WTC11 (cell line): ENCODE measurements at regions not wholly inside any gene's neighbourhood (a gene's known extent, or its start where the extent isn't known, plus 50 kb on each side); places are given as distances from the start of the nearest gene placed in this dataset.

Source experiments
- ATAC-seq: fragments of 200-7000 bp; cut with Tn5 transposase; 2 replicates; pipeline ENCODE4 v1.10.0; 2021; ENCODE audit warnings: mild to moderate bottlenecking, moderate library complexity
- CTCF ChIA-PET: fragments of 300-600 bp; sonication (Branson Sonifier 250); formaldehyde crosslinking; loops from one replicate; lab custom pipeline; 2021; ENCODE audit warnings: antibody characterized with exemption; lab: Charles Lee
- POLR2A ChIA-PET: fragments of 350-600 bp; sonication (Branson Sonifier 250); formaldehyde crosslinking; loops from one replicate; lab custom pipeline; 2021; ENCODE audit warnings: antibody characterized with exemption; lab: Charles Lee
- DNase-seq: peaks from one replicate; pipeline ENCODE4 v3.0.0; 2021; ENCODE audit warnings: low spot score
- H3K27ac Mint-ChIP-seq: 2 replicates; pipeline ENCODE4 v1.8.0; 2021; ENCODE audit warnings: mixed read lengths
- H3K27me3 Mint-ChIP-seq: 2 replicates; pipeline ENCODE4 v1.8.0; 2021; ENCODE audit warnings: low read depth, mild to moderate bottlenecking, moderate library complexity, mixed read lengths
- H3K36me3 Mint-ChIP-seq: 2 replicates; pipeline ENCODE4 v1.8.0; 2021; ENCODE audit warnings: mixed read lengths
- H3K4me1 Mint-ChIP-seq: 2 replicates; pipeline ENCODE4 v1.8.0; 2022; ENCODE audit warnings: mixed read lengths
- H3K4me3 Mint-ChIP-seq: 2 replicates; pipeline ENCODE4 v1.8.0; 2021; ENCODE audit warnings: mild to moderate bottlenecking, moderate library complexity, mixed read lengths
- H3K9me3 Mint-ChIP-seq: 2 replicates; pipeline ENCODE4 v1.8.0; 2021; ENCODE audit warnings: mixed read lengths
- AR ChIP-seq: fragments of 250-450 bp; sonication (Bioruptor Pico); IDR thresholded peaks from 2 replicates; pipeline ENCODE4 v1.9.0; 2021; ENCODE audit warnings: mild to moderate bottlenecking
- ARID4B ChIP-seq: sonication (generic); formaldehyde crosslinking; IDR thresholded peaks from 2 replicates; pipeline ENCODE4 v1.8.0; 2023; ENCODE audit warnings: missing genetic modification reagents, mild to moderate bottlenecking, borderline replicate concordance
- ATF6 ChIP-seq: sonication (generic); formaldehyde crosslinking; IDR thresholded peaks from 2 replicates; pipeline ENCODE4 v1.8.1; 2023; ENCODE audit warnings: mild to moderate bottlenecking, missing genetic modification reagents
- CDX4 ChIP-seq: fragments of 250-450 bp; sonication (Bioruptor Pico); IDR thresholded peaks from 2 replicates; pipeline ENCODE4 v1.9.0; 2021; ENCODE audit warnings: moderate library complexity, mild to moderate bottlenecking, inconsistent platforms, borderline replicate concordance
- E2F1 ChIP-seq: sonication (generic); formaldehyde crosslinking; IDR thresholded peaks from 2 replicates; pipeline ENCODE4 v1.8.0; 2022; ENCODE audit warnings: mild to moderate bottlenecking, missing genetic modification reagents
- E2F5 ChIP-seq: sonication (generic); formaldehyde crosslinking; IDR thresholded peaks from 2 replicates; pipeline ENCODE4 v1.8.1; 2022; ENCODE audit warnings: mild to moderate bottlenecking, moderate library complexity, missing genetic modification reagents
- EMX1 ChIP-seq: fragments of 250-450 bp; sonication (Bioruptor Pico); IDR thresholded peaks from 2 replicates; pipeline ENCODE4 v1.8.0; 2021; ENCODE audit warnings: mild to moderate bottlenecking
- FOXJ3 ChIP-seq: sonication (generic); formaldehyde crosslinking; IDR thresholded peaks from 2 replicates; pipeline ENCODE4 v1.9.0; 2021; ENCODE audit warnings: missing genetic modification reagents, mild to moderate bottlenecking, borderline replicate concordance
- GABPB1 ChIP-seq: sonication (generic); formaldehyde crosslinking; IDR thresholded peaks from 2 replicates; pipeline ENCODE4 v1.8.1; 2023; ENCODE audit warnings: mild to moderate bottlenecking, missing genetic modification reagents
- HMGA2 ChIP-seq: fragments of 250-450 bp; sonication (Bioruptor Pico); IDR thresholded peaks from 2 replicates; pipeline ENCODE4 v1.4.0; 2021; ENCODE audit warnings: mild to moderate bottlenecking, moderate library complexity
- JAZF1 ChIP-seq: fragments of 250-450 bp; sonication (Bioruptor Pico); IDR thresholded peaks from 2 replicates; pipeline ENCODE4 v1.9.0; 2021; ENCODE audit warnings: moderate library complexity, mild to moderate bottlenecking, inconsistent platforms
- JUN ChIP-seq: sonication (generic); formaldehyde crosslinking; IDR thresholded peaks from 2 replicates; pipeline ENCODE4 v1.8.0; 2023; ENCODE audit warnings: mild to moderate bottlenecking, missing genetic modification reagents
- MYBL2 ChIP-seq: sonication (generic); formaldehyde crosslinking; IDR thresholded peaks from 2 replicates; pipeline ENCODE4 v1.8.1; 2023; ENCODE audit warnings: mild to moderate bottlenecking, moderate library complexity, missing genetic modification reagents
- NFE2L1 ChIP-seq: sonication (generic); formaldehyde crosslinking; IDR thresholded peaks from 2 replicates; pipeline ENCODE4 v1.8.1; 2023; ENCODE audit warnings: missing genetic modification reagents
- NR2C2 ChIP-seq: sonication (generic); formaldehyde crosslinking; IDR thresholded peaks from 2 replicates; pipeline ENCODE4 v1.8.0; 2022; ENCODE audit warnings: mild to moderate bottlenecking, missing genetic modification reagents
- NR3C1 ChIP-seq: sonication (generic); formaldehyde crosslinking; conservative IDR thresholded peaks from 2 replicates; pipeline ENCODE4 v1.8.1; 2023; ENCODE audit warnings: low read depth, mild to moderate bottlenecking, missing genetic modification reagents
- SP1 ChIP-seq: sonication (generic); formaldehyde crosslinking; conservative IDR thresholded peaks from 2 replicates; pipeline ENCODE4 v1.8.1; 2022; ENCODE audit warnings: missing genetic modification reagents
- TEAD1 ChIP-seq: sonication (generic); formaldehyde crosslinking; IDR thresholded peaks from 2 replicates; pipeline ENCODE4 v1.8.0; 2022; ENCODE audit warnings: mild to moderate bottlenecking, missing genetic modification reagents
- TP53 ChIP-seq: sonication (generic); formaldehyde crosslinking; IDR thresholded peaks from 2 replicates; pipeline ENCODE4 v1.8.1; 2023; ENCODE audit warnings: mild to moderate bottlenecking, missing genetic modification reagents
- ZNF121 ChIP-seq: sonication (generic); formaldehyde crosslinking; IDR thresholded peaks from 2 replicates; pipeline ENCODE4 v1.8.0; 2023; ENCODE audit warnings: missing genetic modification reagents
- ZNF263 ChIP-seq: sonication (generic); formaldehyde crosslinking; IDR thresholded peaks from 2 replicates; pipeline ENCODE4 v1.8.1; 2022; ENCODE audit warnings: low read depth, mild to moderate bottlenecking, moderate library complexity, missing genetic modification reagents
- ZNF671 ChIP-seq: fragments of 250-450 bp; sonication (Bioruptor Pico); IDR thresholded peaks from 2 replicates; pipeline ENCODE4 v1.8.0; 2021; ENCODE audit warnings: mild to moderate bottlenecking

GRCh38 chr4:130574215-130574614, 1478.3 kb downstream of the C4orf33 start:
- Mint-ChIP-seq H3K36me3 (peaks cover 39% of the 10 kb centered on the region), H3K4me1 (peaks cover 53% of the 10 kb centered on the region), H3K27me3 (no peaks in the 10 kb centered on the region), H3K4me3 (no peak overlapping the region), H3K27ac (peak overlapping the region; percentile 71), H3K9me3 (peaks cover 33% of the 10 kb centered on the region)
- TF ChIP-seq ZNF263 (CRISPR knock-in tag) (no peak), FOXJ3 (CRISPR knock-in tag) (no peak), CDX4 (CRISPR knock-in tag) (no peak), GABPB1 (CRISPR knock-in tag) (no peak), JAZF1 (no peak), TP53 (CRISPR knock-in tag) (no peak), MYBL2 (no peak), ATF6 (CRISPR knock-in tag) (no peak), NFE2L1 (CRISPR knock-in tag) (no peak), EMX1 (no peak), HMGA2 (CRISPR knock-in tag) (no peak)
- POLR2A ChIA-PET, result no interaction called here
- ATAC-seq (peak; percentile 53), DNase-seq (no peak)
- CTCF ChIA-PET, result interaction anchor here (1.3 to 1.9 kb wide), 2 partner anchors 11 to 235 kb away, joined by 4 to 5 read pairs; no protein-coding TSS in a partner anchor

GRCh38 chr4:130576218-130576617, 1480.3 kb downstream of the C4orf33 start:
- H3K4me1 Mint-ChIP-seq, result peaks cover 53% of the 10 kb centered on the region
- H3K4me3 Mint-ChIP-seq, result no peak overlapping the region
- POLR2A ChIA-PET, result no interaction called here
- H3K36me3 Mint-ChIP-seq, result peaks cover 23% of the 10 kb centered on the region
- no peak for ATAC-seq
- no peak for DNase-seq
- 0 out of 2 replicates have a peak overlapping the region, but pooled peaks have one; percentile 10 for H3K27ac Mint-ChIP-seq
- no peaks in the 10 kb centered on the region for H3K27me3 Mint-ChIP-seq
- CTCF ChIA-PET, result no interaction called here
- TF ChIP-seq ZNF671 (CRISPR knock-in tag) (no peak), FOXJ3 (CRISPR knock-in tag) (no peak), AR (no peak), NR3C1 (CRISPR knock-in tag) (no peak), SP1 (CRISPR knock-in tag) (no peak), E2F1 (CRISPR knock-in tag) (no peak), ARID4B (CRISPR knock-in tag) (no peak), TEAD1 (CRISPR knock-in tag) (no peak), E2F5 (no peak), ZNF121 (no peak), NR2C2 (CRISPR knock-in tag) (no peak), JUN (CRISPR knock-in tag) (no peak)
- H3K9me3 Mint-ChIP-seq, result peaks cover 26% of the 10 kb centered on the region
